ENCODE measurements at regions not wholly inside any gene's neighbourhood (a gene's known extent, or its start where the extent isn't known, plus 50 kb on each side); places are given as distances from the start of the nearest gene placed in this dataset.

DNA sequence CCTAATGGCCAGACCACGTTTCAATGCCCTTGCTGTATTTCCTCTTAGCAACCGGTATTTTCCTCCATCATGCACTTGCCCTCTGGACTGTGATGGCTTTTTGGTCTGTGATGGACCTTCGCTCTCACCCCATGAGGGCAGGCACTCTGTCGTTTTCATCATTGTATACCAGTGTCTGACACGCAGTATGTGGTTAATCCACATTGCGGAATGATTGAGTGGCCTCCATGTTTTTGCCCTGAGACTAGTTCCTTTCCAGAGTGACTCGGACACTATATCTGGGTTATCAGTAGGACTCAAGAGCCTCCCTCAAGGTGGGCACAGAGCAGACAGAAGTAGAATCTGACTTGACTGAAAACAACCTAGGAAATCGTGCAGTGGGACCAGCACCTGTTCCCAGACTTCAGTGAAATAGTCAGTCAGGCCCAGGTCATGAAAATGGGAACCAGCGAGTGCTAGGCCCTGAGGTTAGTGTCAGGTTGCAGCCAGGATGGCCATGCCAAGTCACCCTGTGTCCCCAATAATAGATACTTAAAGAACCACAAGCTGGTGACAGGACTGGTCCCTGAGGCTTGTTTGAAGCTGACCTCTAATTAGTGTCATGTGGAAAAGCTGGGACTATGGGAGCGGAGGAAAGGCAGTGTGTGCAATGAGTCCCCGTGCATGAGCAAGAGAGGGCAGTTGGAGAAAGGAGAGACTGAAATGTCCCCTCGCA lies 464.7 kb downstream of the INSC start:
- no peak for TF ChIP-seq EZH2 (IDR thresholded peaks at IDR 0.05; ENCODE audit: borderline replicate concordance, low read depth, low read length, poor library complexity, severe bottlenecking)
- TF ChIP-seq CTCF (conservative IDR thresholded peaks at IDR 0.05; ENCODE audit: low read depth, low read length): no peak
